Naive thymus-derived CD4-positive, alpha-beta T cell (primary cell): ENCODE measurements at regions not wholly inside any gene's neighbourhood (a gene's known extent, or its start where the extent isn't known, plus 50 kb on each side); places are given as distances from the start of the nearest gene placed in this dataset.
A peak's percentile ranks its signal among the peaks of the same experiment; 100 is the strongest.

Source experiments
- ATAC-seq: fragments of 150-1000 bp; cut with Tn5 transposase; 2 replicates; pipeline ENCODE4 v1.10.0; 2021; ENCODE audit warnings: mild to moderate bottlenecking, moderate library complexity
- CTCF ChIA-PET: fragments of 350-600 bp; sonication (Branson Sonifier 250); formaldehyde crosslinking; loops from one replicate; lab custom pipeline; 2021; ENCODE audit warnings: antibody characterized with exemption; lab: Charles Lee
- POLR2A ChIA-PET: fragments of 350-600 bp; sonication (Branson Sonifier 250); formaldehyde crosslinking; loops from one replicate; lab custom pipeline; 2021; ENCODE audit warnings: antibody characterized with exemption, inconsistent platforms; lab: Charles Lee
- DNase-seq, 9 donors: peaks; one replicate each; pipeline versions ENCODE4 v3.0.0 to v3.0.0-alpha.2; 2020 to 2022; ENCODE audit warnings: mixed read lengths in 1 of 9
- H3K27ac ChIP-seq: one replicate; pipeline ENCODE4 v1.7.0; 2013; ENCODE audit warnings: mild to moderate bottlenecking, low read depth, low read length, moderate library complexity
- H3K27me3 ChIP-seq, 2 donors: one replicate each; pipeline ENCODE4 v1.7.0; 2013; ENCODE audit warnings: low read length in 2 of 2, mild to moderate bottlenecking in 2 of 2, moderate library complexity in 2 of 2; ENCODE audit not compliant: control insufficient read depth in 2 of 2, insufficient read depth in 2 of 2
- H3K36me3 ChIP-seq, 3 experiments: 1 replicate in 2 of 3; 2 replicates in 1 of 3; pipeline ENCODE4 v1.7.0; 2013; ENCODE audit warnings: low read length in 3 of 3, mild to moderate bottlenecking in 3 of 3, moderate library complexity in 1 of 3; ENCODE audit not compliant: insufficient read depth in 3 of 3, control insufficient read depth in 2 of 3
- H3K4me1 ChIP-seq, 2 donors: one replicate each; pipeline ENCODE4 v1.7.0; 2013; ENCODE audit warnings: low read length in 2 of 2, mild to moderate bottlenecking in 2 of 2, moderate library complexity in 1 of 2; ENCODE audit not compliant: control insufficient read depth in 2 of 2, insufficient read depth in 2 of 2
- H3K4me3 ChIP-seq: 2 replicates; pipeline ENCODE4 v1.7.0; 2013; ENCODE audit warnings: mild to moderate bottlenecking, low read length
- H3K9me3 ChIP-seq, 3 experiments: 1 replicate in 2 of 3; 2 replicates in 1 of 3; pipeline ENCODE4 v1.7.0; 2013; ENCODE audit warnings: low read length in 3 of 3; ENCODE audit not compliant: control insufficient read depth in 2 of 3
- H3K27ac Mint-ChIP-seq, 9 donors: one replicate each; pipeline ENCODE4 v1.8.0; 2020 to 2022; ENCODE audit warnings: mixed read lengths in 9 of 9, mild to moderate bottlenecking in 8 of 9, moderate library complexity in 5 of 9, inconsistent platforms in 2 of 9
- H3K27me3 Mint-ChIP-seq, 5 donors: one replicate each; pipeline ENCODE4 v1.8.0; 2021 to 2022; ENCODE audit warnings: mixed read lengths in 5 of 5, mild to moderate bottlenecking in 1 of 5
- H3K36me3 Mint-ChIP-seq, 5 donors: one replicate each; pipeline ENCODE4 v1.8.0; 2020 to 2022; ENCODE audit warnings: mixed read lengths in 5 of 5, mild to moderate bottlenecking in 3 of 5, inconsistent platforms in 1 of 5
- H3K4me1 Mint-ChIP-seq, 7 donors: one replicate each; pipeline ENCODE4 v1.8.0; 2020 to 2022; ENCODE audit warnings: mixed read lengths in 7 of 7, mild to moderate bottlenecking in 3 of 7, inconsistent platforms in 1 of 7
- H3K4me3 Mint-ChIP-seq, 10 donors: one replicate each; pipeline ENCODE4 v1.8.0; 2020 to 2022; ENCODE audit warnings: mild to moderate bottlenecking in 10 of 10, mixed read lengths in 10 of 10, moderate library complexity in 6 of 10, inconsistent platforms in 2 of 10
- H3K9me3 Mint-ChIP-seq, 11 donors: one replicate each; pipeline ENCODE4 v1.8.0; 2020 to 2022; ENCODE audit warnings: mixed read lengths in 11 of 11, mild to moderate bottlenecking in 4 of 11, inconsistent platforms in 1 of 11, moderate library complexity in 1 of 11
- intact Hi-C, 2 donors: fragments of 100-400 bp; cut with micrococcal nuclease; formaldehyde crosslinking; loops; one replicate each; pipeline ENCODE4 v1.15.1; 2023

GRCh38 chr5:142432369-142432863 is 107.6 kb upstream of the SPRY4 start:
- Mint-ChIP-seq H3K36me3 (peaks cover 0 to 3% (median 0%) of the 10 kb centered on the region in 5 donors), H3K4me3 (peak overlapping the region; percentile 42 to 77 (median 60)), H3K4me1 (peaks cover 27 to 41% (median 33%) of the 10 kb centered on the region in 7 donors), H3K9me3 (peaks cover 0 to 2% (median 0%) of the 10 kb centered on the region in 11 donors), H3K27me3 (no peaks in the 10 kb centered on the region), H3K27ac (peak overlapping the region; percentile 25 to 87 (median 74))
- ChIA-PET POLR2A (interaction anchor here (0.6 to 1.6 kb wide), 3 partner anchors 10 to 422 kb away, joined by 3 to 7 read pairs (median 3); no protein-coding TSS in a partner anchor), CTCF (no interaction called here)
- intact Hi-C loops, result loop anchor here in 1 of 2 donors (2.0 kb wide), 1 partner anchor 76 kb away; no protein-coding TSS in a partner anchor
- Histone ChIP-seq H3K27ac (no peak overlapping the region), H3K36me3 (no peaks in the 10 kb centered on the region), H3K4me1 (peaks cover 22 to 27% of the 10 kb centered on the region in 2 donors), H3K9me3 (no peaks in the 10 kb centered on the region), H3K27me3 (no peaks in the 10 kb centered on the region), H3K4me3 (no peak overlapping the region)
- ATAC-seq (peak; percentile 54), DNase-seq (peak in 5 of 9 donors; percentile 8 to 32 (median 16))

- Histone ChIP-seq H3K27me3 (no peaks in the 10 kb centered on the region), H3K36me3 (no peaks in the 10 kb centered on the region), H3K4me1 (peaks cover 23 to 29% of the 10 kb centered on the region in 2 donors), H3K27ac (no peak overlapping the region), H3K4me3 (no peak overlapping the region), H3K9me3 (no peaks in the 10 kb centered on the region)
- Mint-ChIP-seq H3K27me3 (no peaks in the 10 kb centered on the region), H3K4me3 (no peak overlapping the region), H3K9me3 (peaks cover 0 to 16% (median 9%) of the 10 kb centered on the region in 11 donors), H3K27ac (peak overlapping the region in 1 of 9 donors; percentile 41), H3K4me1 (peaks cover 25 to 61% (median 48%) of the 10 kb centered on the region in 7 donors), H3K36me3 (peaks cover 0 to 12% (median 4%) of the 10 kb centered on the region in 5 donors)
- no peak for DNase-seq
- POLR2A ChIA-PET, result no interaction called here
- no peak for ATAC-seq
- CTCF ChIA-PET, result interaction anchor here (0.8 to 2.1 kb wide), 2 partner anchors 8 to 12 kb away, joined by 4 to 5 read pairs; no protein-coding TSS in a partner anchor
- intact Hi-C loops, result no loop called here
Measured at GRCh38 chr5:142428773-142429473, 104.1 kb upstream of the SPRY4 start.

GRCh38 chr5:142428036-142428772 is 103.4 kb upstream of the SPRY4 start:
- no peak overlapping the region for H3K27ac ChIP-seq
- H3K9me3 Mint-ChIP-seq, result peaks cover 0 to 16% (median 9%) of the 10 kb centered on the region in 11 donors
- ChIA-PET POLR2A (no interaction called here), CTCF (no interaction called here)
- no peak overlapping the region for H3K4me3 Mint-ChIP-seq
- no peak for ATAC-seq
- peaks cover 22 to 54% (median 40%) of the 10 kb centered on the region in 7 donors for H3K4me1 Mint-ChIP-seq
- intact Hi-C loops, result no loop called here
- H3K36me3 Mint-ChIP-seq, result peaks cover 0 to 12% (median 4%) of the 10 kb centered on the region in 5 donors
- H3K9me3 ChIP-seq, result no peaks in the 10 kb centered on the region
- H3K27me3 ChIP-seq, result no peaks in the 10 kb centered on the region
- no peaks in the 10 kb centered on the region for H3K36me3 ChIP-seq
- H3K27me3 Mint-ChIP-seq, result no peaks in the 10 kb centered on the region
- H3K4me3 ChIP-seq, result no peak overlapping the region
- peaks cover 16 to 23% of the 10 kb centered on the region in 2 donors for H3K4me1 ChIP-seq
- no peak for DNase-seq
- H3K27ac Mint-ChIP-seq, result peak overlapping the region in 1 of 9 donors; percentile 41

GRCh38 chr5:142427529-142427928 is 102.7 kb upstream of the SPRY4 start:
- intact Hi-C loops, result no loop called here
- H3K27me3 Mint-ChIP-seq, result no peaks in the 10 kb centered on the region
- peaks cover 15 to 53% (median 34%) of the 10 kb centered on the region in 7 donors for H3K4me1 Mint-ChIP-seq
- H3K9me3 Mint-ChIP-seq, result peaks cover 0 to 16% (median 9%) of the 10 kb centered on the region in 11 donors
- POLR2A ChIA-PET, result no interaction called here
- H3K4me3 ChIP-seq, result no peak overlapping the region
- H3K36me3 Mint-ChIP-seq, result peaks cover 0 to 12% (median 4%) of the 10 kb centered on the region in 5 donors
- no peak for ATAC-seq
- no peak overlapping the region for H3K4me3 Mint-ChIP-seq
- DNase-seq, result no peak
- H3K9me3 ChIP-seq, result no peaks in the 10 kb centered on the region
- H3K27ac Mint-ChIP-seq, result peak overlapping the region in 1 of 9 donors; percentile 11
- CTCF ChIA-PET, result no interaction called here
- H3K36me3 ChIP-seq, result no peaks in the 10 kb centered on the region
- H3K27ac ChIP-seq, result no peak overlapping the region
- H3K27me3 ChIP-seq, result no peaks in the 10 kb centered on the region
- peaks cover 11 to 16% of the 10 kb centered on the region in 2 donors for H3K4me1 ChIP-seq

- DNase-seq, result no peak
- Mint-ChIP-seq H3K27me3 (no peaks in the 10 kb centered on the region), H3K4me1 (peaks cover 10 to 53% (median 30%) of the 10 kb centered on the region in 7 donors), H3K36me3 (peaks cover 0 to 12% (median 4%) of the 10 kb centered on the region in 5 donors), H3K27ac (no peak overlapping the region), H3K9me3 (peaks cover 0 to 16% (median 9%) of the 10 kb centered on the region in 11 donors), H3K4me3 (peak overlapping the region in 1 of 10 donors; percentile 46)
- CTCF ChIA-PET, result interaction anchor here (0.6 kb wide), 1 partner anchor 17 kb away, joined by 5 read pairs; no protein-coding TSS in a partner anchor
- peaks cover 6 to 11% of the 10 kb centered on the region in 2 donors for H3K4me1 ChIP-seq
- no peaks in the 10 kb centered on the region for H3K36me3 ChIP-seq
- no peaks in the 10 kb centered on the region for H3K27me3 ChIP-seq
- POLR2A ChIA-PET, result interaction anchor here (1.0 kb wide), 1 partner anchor 18 kb away, joined by 3 read pairs; no protein-coding TSS in a partner anchor
- no peaks in the 10 kb centered on the region for H3K9me3 ChIP-seq
- H3K4me3 ChIP-seq, result no peak overlapping the region
- ATAC-seq, result no peak
- intact Hi-C loops, result no loop called here
- H3K27ac ChIP-seq, result no peak overlapping the region
Measured at GRCh38 chr5:142427015-142427364, 102.2 kb upstream of the SPRY4 start.
